GM12865 (cell line): ENCODE measurements at regions not wholly inside any gene's neighbourhood (a gene's known extent, or its start where the extent isn't known, plus 50 kb on each side); places are given as distances from the start of the nearest gene placed in this dataset.
"Not testable (repeated sequence)": the region's sequence is repeated elsewhere in the genome, so short reads cannot be mapped to it uniquely, and the experiment has no call there.

Experiments used
- DNase-seq: peaks from one replicate; pipeline ENCODE4 v3.0.0; 2010; ENCODE audit warnings: low read depth
- H3K4me3 ChIP-seq: 2 replicates; pipeline ENCODE4 v1.5.1; 2011; ENCODE audit warnings: mild to moderate bottlenecking, low read depth, low read length, control low read depth
- CTCF ChIP-seq: IDR thresholded peaks from 2 replicates; pipeline ENCODE4 v1.5.1; 2011; ENCODE audit warnings: low read length, control low read depth, low read depth, inconsistent platforms; ENCODE audit not compliant: insufficient read depth; ENCODE audit errors: missing control alignments

- peak; percentile 56 for TF ChIP-seq CTCF
- DNase-seq = peak; percentile 46
- no peak overlapping the region for H3K4me3 ChIP-seq
Measured at GRCh38 chr10:9342885-9343570, 1288.5 kb downstream of the GATA3 start.

- not testable (repeated sequence) for DNase-seq, H3K4me3 ChIP-seq
Measured at GRCh38 chr10:9347933-9348332, 1293.4 kb downstream of the GATA3 start.

- no peak overlapping the region for H3K4me3 ChIP-seq
- no peak for TF ChIP-seq CTCF
- no peak for DNase-seq
Measured at GRCh38 chr10:9357471-9357870, 1303.0 kb downstream of the GATA3 start.

- TF ChIP-seq CTCF = no peak
- no peak overlapping the region for H3K4me3 ChIP-seq
- DNase-seq = no peak
Measured at GRCh38 chr10:9362721-9363120, 1308.2 kb downstream of the GATA3 start.

GRCh38 chr10:9379183-9379582 is 1324.7 kb downstream of the GATA3 start:
- no peak for TF ChIP-seq CTCF
- no peak overlapping the region for H3K4me3 ChIP-seq
- DNase-seq = no peak

GRCh38 chr10:9381733-9382532 is 1327.4 kb downstream of the GATA3 start:
- no peak for TF ChIP-seq CTCF
- no peak for DNase-seq
- no peak overlapping the region for H3K4me3 ChIP-seq

- no peak for TF ChIP-seq CTCF
- no peak for DNase-seq
Measured at GRCh38 chr10:9382533-9382866, 1328.0 kb downstream of the GATA3 start.

More at GRCh38 chr10:9382533-9382866, 1328.0 kb downstream of the GATA3 start:
- no peak overlapping the region for H3K4me3 ChIP-seq
